HG02798 (cell line): ENCODE measurements at regions not wholly inside any gene's neighbourhood (a gene's known extent, or its start where the extent isn't known, plus 50 kb on each side); places are given as distances from the start of the nearest gene placed in this dataset.

ENCODE experiments used
- ATAC-seq: cut with Tn5 transposase; IDR thresholded peaks from one replicate; pipeline ENCODE4 v1.9.1; 2021; ENCODE audit warnings: mild to moderate bottlenecking; ENCODE audit not compliant: unreplicated experiment, poor library complexity

GRCh38 chr1:193658081-193658480, 471.7 kb upstream of the B3GALT2 start:
- ATAC-seq, result no peak

GRCh38 chr1:193657552-193657951, 471.1 kb upstream of the B3GALT2 start:
- ATAC-seq, result no peak

GRCh38 chr1:193656841-193657240, 470.4 kb upstream of the B3GALT2 start:
- ATAC-seq, result no peak

- no peak for ATAC-seq
Observed at GRCh38 chr1:193654951-193655735, 468.7 kb upstream of the B3GALT2 start.

DNA sequence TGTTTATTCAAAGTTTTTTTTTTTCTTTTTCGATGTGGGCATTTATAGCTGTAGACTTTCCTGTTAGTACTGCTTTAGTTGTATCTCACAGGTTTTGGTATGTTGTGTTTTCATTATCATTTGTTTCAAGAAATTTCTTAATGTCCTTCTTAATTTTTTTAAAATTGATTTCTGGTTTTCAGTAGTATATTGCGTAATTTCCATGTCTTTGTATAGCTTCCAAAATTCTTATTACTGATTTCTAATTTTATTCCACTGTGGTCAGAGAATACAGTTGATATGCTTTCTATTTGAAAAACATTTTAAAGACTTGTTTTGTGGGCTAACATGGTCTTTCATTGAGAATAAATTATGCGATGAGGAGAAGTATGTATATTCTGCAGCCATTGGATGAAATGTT, 463.2 kb upstream of the B3GALT2 start:
- ATAC-seq, result no peak

DNA sequence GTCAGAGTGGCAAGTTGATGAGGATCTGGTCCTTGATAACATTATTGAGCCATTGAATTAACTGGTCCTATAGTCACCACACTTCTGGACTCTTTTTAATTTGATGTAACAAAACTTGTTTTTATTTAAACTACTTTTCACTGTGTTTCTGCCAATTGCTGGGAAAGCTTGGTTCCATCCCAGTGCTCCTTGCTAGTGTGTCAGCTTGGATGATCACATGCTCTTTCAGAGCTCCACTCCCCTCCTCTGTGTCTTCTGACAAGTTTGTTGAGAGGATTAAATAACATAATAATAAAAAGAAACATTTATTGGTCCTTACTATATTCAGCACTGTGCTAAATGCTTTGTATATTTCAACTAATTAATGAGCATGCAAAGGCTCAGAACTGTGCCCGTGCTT, 448.5 kb upstream of the B3GALT2 start:
- no peak for ATAC-seq

DNA sequence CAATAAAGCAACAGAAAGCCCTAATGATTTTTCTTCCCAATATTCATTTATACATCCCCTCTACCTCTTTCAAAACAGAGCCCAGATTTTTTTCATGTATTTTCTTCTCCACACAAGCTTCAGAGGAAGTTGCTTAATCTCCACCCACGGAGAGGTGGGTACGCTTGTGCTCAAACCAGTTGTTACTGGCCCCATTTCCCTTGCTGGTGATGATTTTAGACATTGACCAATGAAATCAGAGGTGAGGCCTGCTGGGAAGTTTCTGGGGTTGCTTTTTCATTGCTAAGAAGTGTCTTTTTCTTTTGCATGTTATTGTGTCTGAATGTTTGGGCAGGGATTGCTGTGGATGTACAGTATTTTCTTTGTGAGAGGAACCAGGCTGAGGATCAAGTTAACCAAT, 448.1 kb upstream of the B3GALT2 start:
- no peak for ATAC-seq

DNA sequence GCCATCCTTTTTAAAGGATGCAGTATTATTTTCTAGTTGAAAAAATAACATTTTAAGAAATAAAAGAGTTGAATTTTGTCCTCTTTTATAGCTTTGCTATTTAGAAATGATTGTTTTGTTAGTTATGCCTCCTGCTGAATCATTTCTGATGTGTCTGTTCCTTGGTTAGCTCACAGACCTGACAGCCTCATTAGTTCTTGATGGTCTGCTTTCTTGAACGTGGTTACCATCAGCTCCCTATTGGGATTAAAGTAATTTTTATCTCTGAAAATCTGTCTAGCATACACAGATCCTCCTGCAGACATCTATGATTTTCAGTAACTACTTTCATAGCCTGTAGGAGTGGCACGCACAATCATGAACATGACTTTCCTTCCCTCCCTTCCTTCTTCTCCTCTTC, 447.6 kb upstream of the B3GALT2 start:
- ATAC-seq, result no peak

GRCh38 chr1:193633093-193633492, 446.7 kb upstream of the B3GALT2 start:
- ATAC-seq, result no peak

DNA sequence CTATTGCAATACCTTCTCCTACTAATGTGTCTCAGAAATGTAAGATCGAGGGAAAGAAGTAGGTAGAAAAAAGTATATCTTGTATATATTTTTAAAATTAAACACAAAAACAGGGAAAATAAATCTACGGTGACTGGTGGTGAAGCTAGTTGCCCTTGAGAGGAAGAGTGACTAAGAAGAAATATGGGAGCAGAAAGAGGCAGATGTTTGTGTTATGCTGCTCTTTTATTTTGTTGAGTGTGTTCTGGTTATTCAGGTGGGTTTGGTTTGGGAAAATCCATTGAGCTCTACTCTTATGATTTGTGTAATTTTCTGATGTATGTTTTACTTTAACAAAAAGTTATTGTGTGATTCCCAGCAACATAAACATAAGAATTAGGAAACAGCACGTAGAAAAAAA, 444.9 kb upstream of the B3GALT2 start:
- no peak for ATAC-seq

DNA sequence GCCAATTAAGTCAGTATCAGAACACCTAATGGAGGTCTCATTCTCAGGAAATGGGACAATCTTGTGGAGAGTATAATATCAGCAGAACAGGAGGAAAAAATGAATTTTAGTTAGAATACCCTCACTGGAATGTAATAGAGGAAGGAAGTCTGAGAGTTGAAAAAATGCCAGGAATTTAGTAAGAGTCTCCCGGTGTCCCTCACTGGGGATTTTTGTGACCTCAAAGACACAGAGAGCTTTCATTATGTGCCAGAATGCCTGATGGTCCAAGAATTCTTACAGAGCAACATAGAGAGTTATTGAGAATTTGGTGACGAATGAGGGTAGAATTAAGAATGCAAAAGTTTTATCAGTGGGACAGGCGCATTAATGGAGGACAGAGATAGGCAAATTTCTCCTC, 443.5 kb upstream of the B3GALT2 start:
- ATAC-seq, result no peak

- no peak for ATAC-seq
Observed at GRCh38 chr1:193626695-193627094, 440.3 kb upstream of the B3GALT2 start.

GRCh38 chr1:193625255-193625654, 438.8 kb upstream of the B3GALT2 start:
- no peak for ATAC-seq

GRCh38 chr1:193619911-193620310, 433.5 kb upstream of the B3GALT2 start:
- no peak for ATAC-seq

DNA sequence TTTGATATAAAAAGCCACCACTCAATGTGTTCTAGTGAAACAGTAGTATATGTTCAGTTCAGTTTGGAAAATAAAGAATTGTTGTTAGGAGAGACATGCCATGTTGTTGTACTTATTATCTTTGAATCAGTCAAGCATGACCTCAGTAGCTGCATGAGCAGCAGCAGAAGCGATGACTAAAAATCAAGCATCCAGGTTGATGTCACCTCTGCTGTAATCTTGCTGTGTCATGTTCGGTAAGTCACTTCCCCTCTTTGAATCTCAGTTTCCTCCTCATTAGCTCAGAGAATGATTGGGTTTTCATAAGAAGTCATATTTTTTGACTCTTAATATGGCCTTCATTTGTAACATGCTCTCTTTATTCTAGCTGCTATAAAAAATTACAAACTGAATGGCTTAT, 428.4 kb upstream of the B3GALT2 start:
- peak; percentile 60 for ATAC-seq

GRCh38 chr1:193614275-193614674, 427.9 kb upstream of the B3GALT2 start:
- no peak for ATAC-seq

DNA sequence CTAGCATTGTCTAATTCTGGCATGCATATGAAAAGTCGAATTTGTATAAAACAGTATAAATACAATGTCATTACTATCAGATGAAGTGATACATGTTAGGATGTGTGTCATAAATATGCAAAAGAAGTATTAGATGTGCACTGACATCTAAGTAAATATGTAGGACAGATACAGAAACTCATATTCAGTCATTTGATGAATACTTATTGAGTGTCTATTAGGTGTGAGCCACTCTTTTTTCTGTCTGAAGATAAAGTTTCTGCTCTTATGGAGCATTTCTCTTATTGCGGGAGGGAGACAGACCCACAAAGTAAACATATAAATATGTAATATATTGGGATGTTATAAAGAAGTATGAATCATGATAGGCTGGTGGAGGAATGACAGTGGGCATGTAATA, 426.6 kb upstream of the B3GALT2 start:
- no peak for ATAC-seq

DNA sequence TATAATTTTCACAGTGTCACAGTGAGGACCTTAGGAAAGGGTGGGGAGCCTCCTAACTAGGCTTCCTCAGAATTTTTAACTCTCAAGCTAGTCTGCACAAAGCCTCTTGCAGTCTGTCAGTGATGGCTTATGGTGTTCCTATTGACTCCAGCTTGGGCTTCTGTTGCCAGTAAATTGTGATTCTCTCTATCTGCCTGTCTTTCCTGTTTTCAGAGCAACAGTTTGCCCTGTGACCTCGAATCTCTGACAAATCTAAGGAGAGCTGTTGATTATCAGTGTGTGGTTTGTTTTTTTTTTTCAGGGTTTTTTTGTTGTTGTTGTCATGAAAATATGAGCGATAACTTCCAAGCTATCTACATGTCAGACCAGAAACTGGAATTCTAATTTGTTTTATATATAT, 423.2 kb upstream of the B3GALT2 start:
- ATAC-seq, result no peak

DNA sequence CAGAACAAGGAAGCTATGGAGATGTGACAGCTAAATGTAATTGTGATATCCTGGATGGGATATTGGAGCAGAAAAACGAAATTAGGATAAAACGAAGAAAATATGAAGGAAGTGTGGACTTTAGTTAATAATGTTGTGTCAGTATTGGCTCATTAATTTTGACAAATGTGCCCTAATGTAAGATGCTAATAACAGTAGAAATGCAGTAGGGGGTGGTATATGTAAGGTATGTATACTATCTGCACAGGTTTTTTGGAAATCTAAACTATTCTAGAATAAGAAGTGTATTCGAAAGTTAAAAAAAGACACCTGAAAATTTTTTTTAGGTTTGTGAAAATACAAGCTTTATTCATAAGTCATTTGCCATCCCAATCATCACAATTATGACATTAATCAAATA, 421.4 kb upstream of the B3GALT2 start:
- no peak for ATAC-seq

DNA sequence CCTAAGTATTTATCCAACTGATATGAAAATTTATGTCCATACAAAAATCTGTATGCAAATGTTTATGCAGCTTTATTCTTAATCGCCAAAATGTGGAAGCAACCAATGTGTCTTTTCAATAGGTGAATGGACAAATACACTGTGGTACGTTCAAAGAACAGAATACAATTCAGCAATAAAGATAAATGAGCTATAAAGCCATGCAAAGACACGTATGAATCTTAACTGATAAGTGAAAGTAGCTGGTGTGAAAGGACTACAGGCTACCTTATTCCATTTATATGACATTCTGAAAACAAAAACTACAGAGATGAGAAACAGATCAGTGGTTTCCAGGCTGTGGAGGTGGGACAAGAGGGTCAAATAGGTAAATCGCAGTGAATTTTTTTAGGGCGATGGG, 419.6 kb upstream of the B3GALT2 start:
- ATAC-seq, result no peak

DNA sequence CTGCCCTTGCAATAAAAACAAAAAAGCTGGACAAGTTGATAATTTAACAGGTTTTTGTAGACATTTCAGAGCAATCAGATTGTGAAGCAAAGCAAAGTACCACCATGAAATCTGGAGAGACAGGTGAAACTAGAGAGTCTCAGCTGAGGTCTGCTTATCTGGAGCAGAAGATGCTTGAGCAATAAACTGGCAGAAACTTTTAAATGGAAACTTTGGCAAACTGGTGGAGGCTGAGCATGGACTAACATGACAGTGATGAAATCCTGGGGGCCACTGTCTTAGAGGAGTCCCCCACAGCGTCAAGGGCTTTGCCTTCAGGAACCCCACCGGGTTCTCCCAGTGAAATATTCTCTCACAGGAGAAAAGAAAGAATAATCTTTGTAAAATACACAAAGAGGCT, 416.3 kb upstream of the B3GALT2 start:
- no peak for ATAC-seq

GRCh38 chr1:193593147-193593885, 406.9 kb upstream of the B3GALT2 start:
- no peak for ATAC-seq
